SU-DHL-6 (cell line): ENCODE measurements at regions not wholly inside any gene's neighbourhood (a gene's known extent, or its start where the extent isn't known, plus 50 kb on each side); places are given as distances from the start of the nearest gene placed in this dataset.
"Not testable (repeated sequence)": the region's sequence is repeated elsewhere in the genome, so short reads cannot be mapped to it uniquely, and the experiment has no call there.

Source experiments
- CTCF ChIP-seq: fragments of 200-600 bp; sonication (generic); IDR thresholded peaks from one replicate; pipeline ENCODE4 v1.5.1; 2017; ENCODE audit warnings: antibody characterized with exemption, mild to moderate bottlenecking, low read length, moderate library complexity; ENCODE audit not compliant: insufficient read depth, poor library complexity, severe bottlenecking
- EZH2phosphoT487 ChIP-seq: fragments of 200-600 bp; sonication (generic), shearing (Covaris generic); conservative IDR thresholded peaks from 2 replicates; pipeline ENCODE4 v1.6.1; 2018; ENCODE audit warnings: mild to moderate bottlenecking, antibody characterized with exemption, low read length, moderate library complexity, mixed read lengths

GRCh38 chr1:82776730-82777129 lies 976.0 kb downstream of the ADGRL2 start:
- TF ChIP-seq CTCF, EZH2phosphoT487: not testable (repeated sequence)
